ENCODE measurements at regions not wholly inside any gene's neighbourhood (a gene's known extent, or its start where the extent isn't known, plus 50 kb on each side); places are given as distances from the start of the nearest gene placed in this dataset.

GRCh38 chr4:28548136-28548535 is 1687.5 kb downstream of the STIM2 start:
- no peak for TF ChIP-seq POLR2A (IDR thresholded peaks at IDR 0.05)
- TF ChIP-seq EP300 (IDR thresholded peaks at IDR 0.05), result no peak

Data from tibial nerve (tissue), 3 donors.